ENCODE measurements at regions not wholly inside any gene's neighbourhood (a gene's known extent, or its start where the extent isn't known, plus 50 kb on each side); places are given as distances from the start of the nearest gene placed in this dataset.

DNA sequence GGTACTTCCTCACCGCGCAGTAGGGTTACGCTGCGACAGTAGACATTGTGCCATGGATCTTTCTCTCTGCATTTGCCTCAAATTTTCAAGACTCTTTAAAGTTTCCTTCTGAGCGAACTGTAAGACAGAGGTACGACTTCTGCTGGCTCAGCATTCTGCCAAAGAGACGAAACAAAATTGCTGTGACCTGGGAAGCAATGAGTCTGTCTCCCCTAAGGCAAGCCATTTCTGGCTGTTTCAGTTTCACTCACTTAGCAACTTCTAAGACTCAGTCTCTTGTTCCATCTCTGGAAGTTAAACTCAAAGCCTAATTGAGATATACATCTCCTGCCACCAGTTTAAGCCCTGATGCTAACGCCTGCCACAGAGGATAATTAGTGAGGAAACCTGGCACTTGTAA is 510.9 kb upstream of the DAB1 start:
- TF ChIP-seq, protein P1, sequence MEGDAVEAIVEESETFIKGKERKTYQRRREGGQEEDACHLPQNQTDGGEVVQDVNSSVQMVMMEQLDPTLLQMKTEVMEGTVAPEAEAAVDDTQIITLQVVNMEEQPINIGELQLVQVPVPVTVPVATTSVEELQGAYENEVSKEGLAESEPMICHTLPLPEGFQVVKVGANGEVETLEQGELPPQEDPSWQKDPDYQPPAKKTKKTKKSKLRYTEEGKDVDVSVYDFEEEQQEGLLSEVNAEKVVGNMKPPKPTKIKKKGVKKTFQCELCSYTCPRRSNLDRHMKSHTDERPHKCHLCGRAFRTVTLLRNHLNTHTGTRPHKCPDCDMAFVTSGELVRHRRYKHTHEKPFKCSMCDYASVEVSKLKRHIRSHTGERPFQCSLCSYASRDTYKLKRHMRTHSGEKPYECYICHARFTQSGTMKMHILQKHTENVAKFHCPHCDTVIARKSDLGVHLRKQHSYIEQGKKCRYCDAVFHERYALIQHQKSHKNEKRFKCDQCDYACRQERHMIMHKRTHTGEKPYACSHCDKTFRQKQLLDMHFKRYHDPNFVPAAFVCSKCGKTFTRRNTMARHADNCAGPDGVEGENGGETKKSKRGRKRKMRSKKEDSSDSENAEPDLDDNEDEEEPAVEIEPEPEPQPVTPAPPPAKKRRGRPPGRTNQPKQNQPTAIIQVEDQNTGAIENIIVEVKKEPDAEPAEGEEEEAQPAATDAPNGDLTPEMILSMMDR (IDR thresholded peaks at IDR 0.05; ENCODE audit: borderline replicate concordance, extremely low read depth, low read length, poor library complexity, severe bottlenecking): no peak
- TF ChIP-seq EZH2 (IDR thresholded peaks at IDR 0.05; ENCODE audit: borderline replicate concordance, low read depth, low read length, severe bottlenecking): no peak

All from DND-41 (cell line).